ENCODE measurements at regions not wholly inside any gene's neighbourhood (a gene's known extent, or its start where the extent isn't known, plus 50 kb on each side); places are given as distances from the start of the nearest gene placed in this dataset.

GRCh38 chr1:243938208-243938607, 88.2 kb upstream of the AKT3 start:
- Histone ChIP-seq H2BK20ac (ENCODE audit: low read depth, low read length, poor library complexity, severe bottlenecking) (no peak overlapping the region), H2BK15ac (ENCODE audit: low read depth, low read length) (no peak overlapping the region), H3K79me2 (ENCODE audit: insufficient read depth, low read length) (no peaks in the 10 kb centered on the region), H4K8ac (replicated peaks; ENCODE audit: insufficient read length, low read depth, low read length) (no peak overlapping the region), H4K91ac (ENCODE audit: insufficient read length, low read depth, low read length) (no peak overlapping the region), H3K23ac (ENCODE audit: insufficient read length, low read depth, low read length) (no peak overlapping the region), H3K4ac (ENCODE audit: low read depth, low read length) (no peak overlapping the region), H2AK5ac (ENCODE audit: insufficient read length, low read length) (no peak overlapping the region), H3K4me1 (ENCODE audit: insufficient read depth, low read length) (no peaks in the 10 kb centered on the region), H2BK12ac (ENCODE audit: insufficient read length, low read depth, low read length) (no peak overlapping the region), H3K27ac (ENCODE audit: insufficient read length, low read depth, low read length) (no peak overlapping the region), H2BK5ac (ENCODE audit: insufficient read length, low read length) (no peak overlapping the region), H2AFZ (ENCODE audit: low read length) (no peak overlapping the region), H3K23me2 (ENCODE audit: insufficient read length, low read depth, low read length, poor library complexity, severe bottlenecking) (no peaks in the 10 kb centered on the region), H3K79me1 (ENCODE audit: insufficient read depth, low read depth, low read length, poor library complexity, severe bottlenecking) (no peaks in the 10 kb centered on the region), H3K27me3 (ENCODE audit: insufficient read depth, low read length) (no peaks in the 10 kb centered on the region), H3T11ph (ENCODE audit: low read length) (no peak overlapping the region), H4K20me1 (ENCODE audit: control insufficient read depth, insufficient read depth, insufficient read length) (no peaks in the 10 kb centered on the region), H3K9me3 (ENCODE audit: control insufficient read depth, low read depth, low read length) (no peaks in the 10 kb centered on the region), H4K5ac (ENCODE audit: insufficient read length, low read depth, low read length) (no peak overlapping the region), H3K4me2 (ENCODE audit: insufficient read depth, insufficient read length, low read length) (no peak overlapping the region), H3K9ac (ENCODE audit: extremely low read depth, insufficient read length, low read length) (no peak overlapping the region), H3K14ac (ENCODE audit: insufficient read depth, low read length) (no peak overlapping the region), H2BK120ac (ENCODE audit: low read depth, low read length, poor library complexity, severe bottlenecking) (no peak overlapping the region), H3K18ac (ENCODE audit: insufficient read length, low read depth, low read length) (no peak overlapping the region), H3K56ac (ENCODE audit: insufficient read length, low read depth, low read length) (no peak overlapping the region)
- H3K4me1 Mint-ChIP-seq: peaks cover 18 to 21% of the 10 kb centered on the region in 2 experiments
- H3K9me3 Mint-ChIP-seq: peaks cover 3 to 8% of the 10 kb centered on the region in 2 experiments; a peak in 4 of 5 replicates
- H3K27ac Mint-ChIP-seq: no peak overlapping the region
- H3K4me3 Mint-ChIP-seq: no peak overlapping the region
- no peak for DNase-seq
- H3K36me3 Mint-ChIP-seq (ENCODE audit: insufficient read depth in 1 of 3, low read depth in 3 of 3): peaks cover 0 to 3% (median 2%) of the 10 kb centered on the region in 3 experiments; a peak in 4 of 7 replicates
- no CpG with 5 or more reads among the region's 3 CpGs for WGBS (ENCODE audit: extremely low coverage, insufficient read length, low lambda C conversion rate)
- TF ChIP-seq CTCF (conservative IDR thresholded peaks at IDR 0.05): no peak
- H3K27me3 Mint-ChIP-seq (ENCODE audit: low read depth): peaks cover 10% of the 10 kb centered on the region

All from H9 (cell line).